AG10803 (cell line): ENCODE measurements at regions not wholly inside any gene's neighbourhood (a gene's known extent, or its start where the extent isn't known, plus 50 kb on each side); places are given as distances from the start of the nearest gene placed in this dataset.
"Not testable (repeated sequence)": the region's sequence is repeated elsewhere in the genome, so short reads cannot be mapped to it uniquely, and the experiment has no call there.

Experiments
- DNase-seq: peaks from one replicate; pipeline ENCODE4 v3.0.0; 2010; ENCODE audit warnings: low read depth
- H3K4me3 ChIP-seq: 2 replicates; pipeline ENCODE4 v1.5.1; 2011; ENCODE audit warnings: mild to moderate bottlenecking, low read length, control low read depth
- CTCF ChIP-seq: conservative IDR thresholded peaks from 2 replicates; pipeline ENCODE4 v1.5.1; 2011; ENCODE audit warnings: mild to moderate bottlenecking, low read length, control low read depth, inconsistent platforms

GRCh38 chr1:60251426-60251825 is 177.9 kb upstream of the C1orf87 start:
- no peak for DNase-seq
- TF ChIP-seq CTCF, result no peak
- H3K4me3 ChIP-seq, result no peak overlapping the region

- not testable (repeated sequence) for DNase-seq, H3K4me3 ChIP-seq
Measured at GRCh38 chr1:60247467-60247866, 173.9 kb upstream of the C1orf87 start.

- no peak for TF ChIP-seq CTCF
- DNase-seq, result peak; percentile 41
- no peak overlapping the region for H3K4me3 ChIP-seq
Measured at GRCh38 chr1:60245324-60245723, 171.8 kb upstream of the C1orf87 start.

- H3K4me3 ChIP-seq, result no peak overlapping the region
- no peak for DNase-seq
- TF ChIP-seq CTCF, result no peak
Measured at GRCh38 chr1:60244906-60245305, 171.3 kb upstream of the C1orf87 start.

GRCh38 chr1:60235275-60235674 is 161.7 kb upstream of the C1orf87 start:
- DNase-seq, result no peak
- no peak overlapping the region for H3K4me3 ChIP-seq

GRCh38 chr1:60234776-60235175 is 161.2 kb upstream of the C1orf87 start:
- TF ChIP-seq CTCF, result no peak
- peak; percentile 10 for DNase-seq
- no peak overlapping the region for H3K4me3 ChIP-seq

More at GRCh38 chr1:60235275-60235674, 161.7 kb upstream of the C1orf87 start:
- no peak for TF ChIP-seq CTCF

GRCh38 chr1:60229821-60230220 is 156.3 kb upstream of the C1orf87 start:
- TF ChIP-seq CTCF, result no peak
- no peak for DNase-seq
- no peak overlapping the region for H3K4me3 ChIP-seq

- no peak overlapping the region for H3K4me3 ChIP-seq
- no peak for TF ChIP-seq CTCF
- peak; percentile 34 for DNase-seq
Measured at GRCh38 chr1:60228041-60228491, 154.5 kb upstream of the C1orf87 start.
